ENCODE measurements at regions not wholly inside any gene's neighbourhood (a gene's known extent, or its start where the extent isn't known, plus 50 kb on each side); places are given as distances from the start of the nearest gene placed in this dataset.

DNA sequence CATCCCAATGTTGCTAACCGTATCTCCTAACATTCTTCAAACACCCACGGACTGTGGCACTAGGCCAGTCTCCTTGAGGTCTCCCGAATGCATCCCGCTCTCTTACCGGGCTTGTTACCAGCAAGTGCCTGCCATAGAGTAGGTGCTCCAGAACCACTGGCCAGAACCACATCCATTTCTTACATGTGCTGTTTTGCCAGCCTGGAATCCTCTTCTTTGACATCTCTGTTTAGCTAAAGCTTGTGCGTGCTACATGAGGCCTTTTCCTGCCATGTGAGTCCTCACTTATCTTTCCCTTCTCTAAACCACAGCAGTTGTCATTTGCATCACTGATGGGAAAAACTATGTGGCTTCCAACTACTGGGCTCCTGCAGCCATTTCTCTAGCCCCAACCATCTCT, 397.4 kb downstream of the PCNX1 start:
- Histone ChIP-seq H3K4me3 (ENCODE audit: low read length in 2 of 2) (no peak overlapping the region), H3K27ac (ENCODE audit: low read depth, low read length) (no peak overlapping the region), H3K36me3 (ENCODE audit: insufficient read depth, low read length) (no peaks in the 10 kb centered on the region), H3K9me3 (ENCODE audit: control insufficient read depth in 1 of 2, low read length in 2 of 2) (no peaks in the 10 kb centered on the region), H3K4me1 (ENCODE audit: insufficient read depth, low read length) (no peaks in the 10 kb centered on the region), H3K27me3 (ENCODE audit: insufficient read depth, low read length) (no peaks in the 10 kb centered on the region)
- ChIA-PET POLR2A (ENCODE audit: partially characterized antibody) (no interaction called here), CTCF (ENCODE audit: partially characterized antibody) (no interaction called here)
- H3K27me3 Mint-ChIP-seq, result peaks cover 2 to 13% of the 10 kb centered on the region in 2 donors
- no peak for DNase-seq
- peaks cover 4 to 32% (median 10%) of the 10 kb centered on the region in 8 donors for H3K9me3 Mint-ChIP-seq
- intact Hi-C loops (cut with micrococcal nuclease), result no loop called here
- no peak overlapping the region for H3K4me3 Mint-ChIP-seq
- H3K36me3 Mint-ChIP-seq, result peaks cover 2 to 9% of the 10 kb centered on the region in 2 donors
- peaks cover 0 to 3% (median 0%) of the 10 kb centered on the region in 4 donors for H3K4me1 Mint-ChIP-seq
- peak overlapping the region in 1 of 7 donors; percentile 14 for H3K27ac Mint-ChIP-seq

GRCh38 chr14:71308671-71309070, 401.4 kb downstream of the PCNX1 start:
- Histone ChIP-seq H3K36me3 (ENCODE audit: insufficient read depth, low read length) (no peaks in the 10 kb centered on the region), H3K27me3 (ENCODE audit: insufficient read depth, low read length) (no peaks in the 10 kb centered on the region), H3K9me3 (ENCODE audit: control insufficient read depth in 1 of 2, low read length in 2 of 2) (no peaks in the 10 kb centered on the region), H3K4me3 (ENCODE audit: low read length in 2 of 2) (no peak overlapping the region), H3K27ac (ENCODE audit: low read depth, low read length) (no peak overlapping the region), H3K4me1 (ENCODE audit: insufficient read depth, low read length) (no peaks in the 10 kb centered on the region)
- Mint-ChIP-seq H3K36me3 (peaks cover 2 to 9% of the 10 kb centered on the region in 2 donors), H3K27me3 (peaks cover 8 to 17% of the 10 kb centered on the region in 2 donors), H3K4me1 (no peaks in the 10 kb centered on the region), H3K4me3 (no peak overlapping the region), H3K9me3 (peaks cover 4 to 26% (median 13%) of the 10 kb centered on the region in 8 donors), H3K27ac (no peak overlapping the region)
- intact Hi-C loops (cut with micrococcal nuclease), result no loop called here
- DNase-seq, result no peak
- CTCF ChIA-PET (ENCODE audit: partially characterized antibody), result interaction anchor here (1.9 kb wide), 1 partner anchor 13 kb away, joined by 6 read pairs; no protein-coding TSS in a partner anchor
- POLR2A ChIA-PET (ENCODE audit: partially characterized antibody), result no interaction called here

- Histone ChIP-seq H3K9me3 (ENCODE audit: control insufficient read depth in 1 of 2, low read length in 2 of 2) (no peaks in the 10 kb centered on the region), H3K27me3 (ENCODE audit: insufficient read depth, low read length) (no peaks in the 10 kb centered on the region), H3K4me1 (ENCODE audit: insufficient read depth, low read length) (no peaks in the 10 kb centered on the region), H3K4me3 (ENCODE audit: low read length in 2 of 2) (no peak overlapping the region), H3K36me3 (ENCODE audit: insufficient read depth, low read length) (no peaks in the 10 kb centered on the region), H3K27ac (ENCODE audit: low read depth, low read length) (no peak overlapping the region)
- Mint-ChIP-seq H3K27ac (no peak overlapping the region), H3K36me3 (peaks cover 2 to 7% of the 10 kb centered on the region in 2 donors), H3K4me1 (no peaks in the 10 kb centered on the region), H3K4me3 (no peak overlapping the region), H3K27me3 (peaks cover 8 to 16% of the 10 kb centered on the region in 2 donors), H3K9me3 (peaks cover 2 to 21% (median 11%) of the 10 kb centered on the region in 8 donors)
- DNase-seq, result no peak
- CTCF ChIA-PET (ENCODE audit: partially characterized antibody), result interaction anchor here (0.8 to 1.9 kb wide), 3 partner anchors 12 to 127 kb away, joined by 3 to 6 read pairs (median 3); no protein-coding TSS in a partner anchor
- intact Hi-C loops (cut with micrococcal nuclease), result no loop called here
- POLR2A ChIA-PET (ENCODE audit: partially characterized antibody), result interaction anchor here (1.2 kb wide), 1 partner anchor 11 kb away, joined by 4 read pairs; the partner anchor contains the start of gene SIPA1L1
These were observed 402.5 kb downstream of the PCNX1 start for GRCh38 chr14:71309756-71310155.

- no peaks in the 10 kb centered on the region for H3K27me3 ChIP-seq (ENCODE audit: insufficient read depth, low read length)
- DNase-seq, result no peak
- H3K4me1 ChIP-seq (ENCODE audit: insufficient read depth, low read length), result no peaks in the 10 kb centered on the region
- ChIA-PET POLR2A (ENCODE audit: partially characterized antibody) (interaction anchor here (2.2 kb wide), 1 partner anchor 9 kb away, joined by 5 read pairs; the partner anchor contains the start of gene SIPA1L1), CTCF (ENCODE audit: partially characterized antibody) (no interaction called here)
- H3K27ac ChIP-seq (ENCODE audit: low read depth, low read length), result no peak overlapping the region
- no peak overlapping the region for H3K27ac Mint-ChIP-seq
- H3K9me3 ChIP-seq (ENCODE audit: control insufficient read depth in 1 of 2, low read length in 2 of 2), result no peaks in the 10 kb centered on the region
- H3K4me1 Mint-ChIP-seq, result no peaks in the 10 kb centered on the region
- no peak overlapping the region for H3K4me3 ChIP-seq (ENCODE audit: low read length in 2 of 2)
- no peak overlapping the region for H3K4me3 Mint-ChIP-seq
- H3K36me3 Mint-ChIP-seq, result no peaks in the 10 kb centered on the region
- H3K36me3 ChIP-seq (ENCODE audit: insufficient read depth, low read length), result no peaks in the 10 kb centered on the region
- peaks cover 8 to 14% of the 10 kb centered on the region in 2 donors for H3K27me3 Mint-ChIP-seq
- intact Hi-C loops (cut with micrococcal nuclease), result no loop called here
- peaks cover 0 to 9% (median 2%) of the 10 kb centered on the region in 8 donors for H3K9me3 Mint-ChIP-seq
These were observed 403.8 kb downstream of the PCNX1 start for GRCh38 chr14:71311061-71311460.

DNA sequence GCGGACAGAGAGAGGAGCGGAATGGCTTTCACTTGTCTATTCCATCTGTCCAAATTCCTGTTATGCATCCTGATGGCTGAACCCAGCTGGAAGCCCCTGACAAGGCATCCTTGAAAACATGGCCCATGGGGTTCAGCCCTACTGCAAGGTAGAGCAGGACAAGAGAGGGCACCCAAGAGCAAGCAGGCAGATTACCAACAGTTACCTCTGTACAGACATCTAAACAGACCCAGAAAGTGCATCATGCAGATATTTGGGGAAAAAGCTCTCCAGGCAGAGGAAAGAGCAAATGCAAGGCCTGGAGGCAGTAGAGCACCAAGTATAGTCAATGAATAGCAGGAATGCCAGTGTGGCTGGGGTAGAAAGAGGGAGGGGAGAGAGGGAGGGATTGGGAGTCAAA, 407.5 kb downstream of the PCNX1 start:
- Histone ChIP-seq H3K4me1 (ENCODE audit: insufficient read depth, low read length) (peaks cover 5% of the 10 kb centered on the region), H3K27ac (ENCODE audit: low read depth, low read length) (no peak overlapping the region), H3K36me3 (ENCODE audit: insufficient read depth, low read length) (no peaks in the 10 kb centered on the region), H3K4me3 (ENCODE audit: low read length in 2 of 2) (no peak overlapping the region), H3K27me3 (ENCODE audit: insufficient read depth, low read length) (no peaks in the 10 kb centered on the region), H3K9me3 (ENCODE audit: control insufficient read depth in 1 of 2, low read length in 2 of 2) (no peaks in the 10 kb centered on the region)
- H3K27me3 Mint-ChIP-seq, result peaks cover 5 to 6% of the 10 kb centered on the region in 2 donors
- ChIA-PET POLR2A (ENCODE audit: partially characterized antibody) (no interaction called here), CTCF (ENCODE audit: partially characterized antibody) (no interaction called here)
- H3K4me1 Mint-ChIP-seq, result peaks cover 5 to 6% (median 6%) of the 10 kb centered on the region in 4 donors
- H3K9me3 Mint-ChIP-seq, result peaks cover 0 to 5% (median 2%) of the 10 kb centered on the region in 8 donors
- H3K27ac Mint-ChIP-seq, result no peak overlapping the region
- intact Hi-C loops (cut with micrococcal nuclease), result no loop called here
- H3K4me3 Mint-ChIP-seq, result no peak overlapping the region
- no peak for DNase-seq
- no peaks in the 10 kb centered on the region for H3K36me3 Mint-ChIP-seq

DNA sequence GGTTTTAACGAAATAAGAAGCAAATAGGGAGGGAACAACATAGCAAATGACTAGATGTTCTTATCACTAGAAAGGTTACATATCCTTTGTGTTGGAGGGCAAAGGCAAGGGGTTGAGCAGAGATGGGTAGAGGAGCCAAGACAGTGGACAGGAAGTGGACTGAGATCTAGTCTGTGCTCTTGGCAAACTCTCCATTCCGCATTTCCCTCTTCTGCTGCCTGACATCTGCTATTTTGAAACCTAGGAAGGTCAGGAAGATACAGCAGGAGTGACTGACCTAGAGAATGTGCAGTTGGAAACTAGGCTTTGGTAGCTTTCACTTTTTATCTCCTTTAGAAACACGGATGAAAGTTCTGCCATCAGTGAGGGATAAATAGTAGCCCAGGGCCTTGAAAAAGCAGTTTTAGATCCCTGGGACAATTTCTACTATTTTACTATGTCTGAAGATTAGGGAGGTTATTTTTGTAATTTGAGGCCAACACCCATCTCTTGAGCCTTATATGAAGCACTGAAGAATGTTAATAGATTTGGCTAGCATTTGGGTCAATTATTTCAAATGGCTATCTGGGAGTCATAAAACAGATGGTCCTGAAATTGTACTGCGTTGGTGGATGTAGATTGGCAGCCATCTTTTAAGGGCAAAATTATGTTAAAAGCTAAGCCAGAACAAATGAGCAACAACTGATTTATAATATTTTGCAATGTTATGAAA, 410.3 kb downstream of the PCNX1 start:
- Histone ChIP-seq H3K4me1 (ENCODE audit: insufficient read depth, low read length) (peaks cover 17% of the 10 kb centered on the region), H3K27me3 (ENCODE audit: insufficient read depth, low read length) (no peaks in the 10 kb centered on the region), H3K9me3 (ENCODE audit: control insufficient read depth in 1 of 2, low read length in 2 of 2) (no peaks in the 10 kb centered on the region), H3K36me3 (ENCODE audit: insufficient read depth, low read length) (no peaks in the 10 kb centered on the region), H3K4me3 (ENCODE audit: low read length in 2 of 2) (no peak overlapping the region), H3K27ac (ENCODE audit: low read depth, low read length) (no peak overlapping the region)
- H3K27me3 Mint-ChIP-seq, result peaks cover 0 to 2% of the 10 kb centered on the region in 2 donors
- intact Hi-C loops (cut with micrococcal nuclease), result no loop called here
- H3K9me3 Mint-ChIP-seq, result peaks cover 0 to 5% (median 2%) of the 10 kb centered on the region in 8 donors
- H3K4me1 Mint-ChIP-seq, result peaks cover 15 to 23% (median 19%) of the 10 kb centered on the region in 4 donors
- CTCF ChIA-PET (ENCODE audit: partially characterized antibody), result interaction anchor here (1.4 kb wide), 1 partner anchor 31 kb away, joined by 3 read pairs; no protein-coding TSS in a partner anchor
- POLR2A ChIA-PET (ENCODE audit: partially characterized antibody), result no interaction called here
- no peak overlapping the region for H3K4me3 Mint-ChIP-seq
- peaks cover 0 to 12% of the 10 kb centered on the region in 2 donors for H3K36me3 Mint-ChIP-seq
- peak overlapping the region in 2 of 7 donors; percentile 12 to 79 for H3K27ac Mint-ChIP-seq
- DNase-seq, result no peak

DNA sequence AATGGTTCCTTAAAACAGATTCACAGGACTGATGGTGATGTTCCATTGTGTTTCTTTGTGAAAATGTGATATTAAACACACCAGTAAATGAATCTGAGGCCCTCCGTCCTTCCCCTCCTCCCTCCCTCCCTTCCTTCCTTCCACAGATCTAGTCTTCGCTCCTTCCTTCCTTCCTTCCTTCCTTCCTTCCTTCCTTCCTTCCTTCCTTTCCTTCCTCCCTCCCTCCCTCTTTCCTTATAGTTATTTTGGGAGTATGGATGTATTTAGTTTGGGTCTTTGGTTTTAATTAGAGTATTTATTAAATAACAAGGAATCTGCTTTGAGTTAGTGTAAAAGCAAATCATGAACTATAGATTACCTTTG, 410.8 kb downstream of the PCNX1 start:
- intact Hi-C loops (cut with micrococcal nuclease), result no loop called here
- Histone ChIP-seq H3K27me3 (ENCODE audit: insufficient read depth, low read length) (no peaks in the 10 kb centered on the region), H3K4me3 (ENCODE audit: low read length in 2 of 2) (no peak overlapping the region), H3K36me3 (ENCODE audit: insufficient read depth, low read length) (no peaks in the 10 kb centered on the region), H3K27ac (ENCODE audit: low read depth, low read length) (no peak overlapping the region), H3K4me1 (ENCODE audit: insufficient read depth, low read length) (peaks cover 22% of the 10 kb centered on the region), H3K9me3 (ENCODE audit: control insufficient read depth in 1 of 2, low read length in 2 of 2) (no peaks in the 10 kb centered on the region)
- H3K36me3 Mint-ChIP-seq, result peaks cover 0 to 13% of the 10 kb centered on the region in 2 donors
- H3K27ac Mint-ChIP-seq, result no peak overlapping the region
- CTCF ChIA-PET (ENCODE audit: partially characterized antibody), result interaction anchor here (1.4 kb wide), 1 partner anchor 31 kb away, joined by 3 read pairs; no protein-coding TSS in a partner anchor
- POLR2A ChIA-PET (ENCODE audit: partially characterized antibody), result no interaction called here
- H3K9me3 Mint-ChIP-seq, result peaks cover 0 to 2% (median 2%) of the 10 kb centered on the region in 8 donors
- H3K4me3 Mint-ChIP-seq, result no peak overlapping the region
- H3K4me1 Mint-ChIP-seq, result peaks cover 21 to 29% (median 24%) of the 10 kb centered on the region in 4 donors
- no peak for DNase-seq
- H3K27me3 Mint-ChIP-seq, result peaks cover 0 to 1% of the 10 kb centered on the region in 2 donors

All from CD4-positive, alpha-beta memory T cell (primary cell).